ENCODE measurements at regions not wholly inside any gene's neighbourhood (a gene's known extent, or its start where the extent isn't known, plus 50 kb on each side); places are given as distances from the start of the nearest gene placed in this dataset.

GRCh38 chr17:79142375-79142774 lies 67.8 kb downstream of the ENGASE start:
- H3K9me3 ChIP-seq (ENCODE audit: control insufficient read depth, low read depth, low read length): no peaks in the 10 kb centered on the region
- no peak for FAIRE-seq
- H3K9me1 ChIP-seq (ENCODE audit: control insufficient read depth, extremely low read depth, insufficient read depth, low read length): no peaks in the 10 kb centered on the region
- H2AFZ ChIP-seq (ENCODE audit: control insufficient read depth, low read length): no peak overlapping the region
- peaks cover 59% of the 10 kb centered on the region for H3K27me3 ChIP-seq (ENCODE audit: control insufficient read depth, extremely low read depth, insufficient read depth, low read length)
- no peak overlapping the region for H3K4me3 ChIP-seq (ENCODE audit: control insufficient read depth in 2 of 3, extremely low read depth in 1 of 3, insufficient read depth in 2 of 3, low read depth in 1 of 3, low read length in 3 of 3)
- no peak overlapping the region for H3K27ac ChIP-seq (ENCODE audit: control insufficient read depth, insufficient read depth, low read length)
- no peak overlapping the region for H3K9ac ChIP-seq (ENCODE audit: control insufficient read depth, extremely low read depth, insufficient read depth, low read length)
- H3K4me1 ChIP-seq (ENCODE audit: control insufficient read depth, extremely low read depth, insufficient read depth, low read length): no peaks in the 10 kb centered on the region
- dilution Hi-C loops (cut with MboI; ENCODE audit: extremely low pct_ligation_motif_present, low sequenced_read_pairs): no loop called here
- no peaks in the 10 kb centered on the region for H3K79me2 ChIP-seq (ENCODE audit: control insufficient read depth, insufficient read depth, low read length)
- no peak for DNase-seq (ENCODE audit: low read depth, low spot score)
- H4K20me1 ChIP-seq (ENCODE audit: control insufficient read depth, extremely low read depth, insufficient read depth, low read length): no peaks in the 10 kb centered on the region
- TF ChIP-seq, protein P1, sequence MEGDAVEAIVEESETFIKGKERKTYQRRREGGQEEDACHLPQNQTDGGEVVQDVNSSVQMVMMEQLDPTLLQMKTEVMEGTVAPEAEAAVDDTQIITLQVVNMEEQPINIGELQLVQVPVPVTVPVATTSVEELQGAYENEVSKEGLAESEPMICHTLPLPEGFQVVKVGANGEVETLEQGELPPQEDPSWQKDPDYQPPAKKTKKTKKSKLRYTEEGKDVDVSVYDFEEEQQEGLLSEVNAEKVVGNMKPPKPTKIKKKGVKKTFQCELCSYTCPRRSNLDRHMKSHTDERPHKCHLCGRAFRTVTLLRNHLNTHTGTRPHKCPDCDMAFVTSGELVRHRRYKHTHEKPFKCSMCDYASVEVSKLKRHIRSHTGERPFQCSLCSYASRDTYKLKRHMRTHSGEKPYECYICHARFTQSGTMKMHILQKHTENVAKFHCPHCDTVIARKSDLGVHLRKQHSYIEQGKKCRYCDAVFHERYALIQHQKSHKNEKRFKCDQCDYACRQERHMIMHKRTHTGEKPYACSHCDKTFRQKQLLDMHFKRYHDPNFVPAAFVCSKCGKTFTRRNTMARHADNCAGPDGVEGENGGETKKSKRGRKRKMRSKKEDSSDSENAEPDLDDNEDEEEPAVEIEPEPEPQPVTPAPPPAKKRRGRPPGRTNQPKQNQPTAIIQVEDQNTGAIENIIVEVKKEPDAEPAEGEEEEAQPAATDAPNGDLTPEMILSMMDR (optimal IDR thresholded peaks at IDR 0.05 in 1 of 3, IDR thresholded peaks at IDR 0.05 in 1 of 3, conservative IDR thresholded peaks at IDR 0.05 in 1 of 3; ENCODE audit: extremely low read depth in 1 of 3, insufficient read depth in 2 of 3, low read length in 3 of 3): no peak
- no peak for TF ChIP-seq EZH2 (IDR thresholded peaks at IDR 0.05; ENCODE audit: low read length)
- H3K4me2 ChIP-seq (ENCODE audit: control insufficient read depth, extremely low read depth, insufficient read depth, low read depth, low read length): no peak overlapping the region
- H3K36me3 ChIP-seq (ENCODE audit: control insufficient read depth in 2 of 2, extremely low read depth in 1 of 2, insufficient read depth in 2 of 2, low read length in 2 of 2): no peaks in the 10 kb centered on the region

- H3K36me3 ChIP-seq (ENCODE audit: control insufficient read depth in 2 of 2, extremely low read depth in 1 of 2, insufficient read depth in 2 of 2, low read length in 2 of 2): no peaks in the 10 kb centered on the region
- H3K9me1 ChIP-seq (ENCODE audit: control insufficient read depth, extremely low read depth, insufficient read depth, low read length): no peaks in the 10 kb centered on the region
- no peak overlapping the region for H2AFZ ChIP-seq (ENCODE audit: control insufficient read depth, low read length)
- TF ChIP-seq EZH2 (IDR thresholded peaks at IDR 0.05; ENCODE audit: low read length): peak; percentile 55
- TF ChIP-seq, protein P1 (optimal IDR thresholded peaks at IDR 0.05 in 1 of 3, IDR thresholded peaks at IDR 0.05 in 1 of 3, conservative IDR thresholded peaks at IDR 0.05 in 1 of 3; ENCODE audit: extremely low read depth in 1 of 3, insufficient read depth in 2 of 3, low read length in 3 of 3): no peak
- H4K20me1 ChIP-seq (ENCODE audit: control insufficient read depth, extremely low read depth, insufficient read depth, low read length): no peaks in the 10 kb centered on the region
- DNase-seq (ENCODE audit: low read depth, low spot score) (no peak), FAIRE-seq (no peak)
- H3K4me2 ChIP-seq (ENCODE audit: control insufficient read depth, extremely low read depth, insufficient read depth, low read depth, low read length): no peak overlapping the region
- H3K9me3 ChIP-seq (ENCODE audit: control insufficient read depth, low read depth, low read length): no peaks in the 10 kb centered on the region
- H3K4me1 ChIP-seq (ENCODE audit: control insufficient read depth, extremely low read depth, insufficient read depth, low read length): no peaks in the 10 kb centered on the region
- no peaks in the 10 kb centered on the region for H3K79me2 ChIP-seq (ENCODE audit: control insufficient read depth, insufficient read depth, low read length)
- no peak overlapping the region for H3K4me3 ChIP-seq (ENCODE audit: control insufficient read depth in 2 of 3, extremely low read depth in 1 of 3, insufficient read depth in 2 of 3, low read depth in 1 of 3, low read length in 3 of 3)
- no peak overlapping the region for H3K27ac ChIP-seq (ENCODE audit: control insufficient read depth, insufficient read depth, low read length)
- peaks cover 61% of the 10 kb centered on the region for H3K27me3 ChIP-seq (ENCODE audit: control insufficient read depth, extremely low read depth, insufficient read depth, low read length)
- dilution Hi-C loops (cut with MboI; ENCODE audit: extremely low pct_ligation_motif_present, low sequenced_read_pairs): no loop called here
- no peak overlapping the region for H3K9ac ChIP-seq (ENCODE audit: control insufficient read depth, extremely low read depth, insufficient read depth, low read length)
Measured at GRCh38 chr17:79141578-79142355, 67.1 kb downstream of the ENGASE start.

Data from keratinocyte (primary cell).